Panc1 (cell line): ENCODE measurements at regions not wholly inside any gene's neighbourhood (a gene's known extent, or its start where the extent isn't known, plus 50 kb on each side); places are given as distances from the start of the nearest gene placed in this dataset.

Experiments
- ATAC-seq: fragments of 200-7000 bp; cut with Tn5 transposase; 2 replicates; pipeline ENCODE4 v1.9.1; 2020; ENCODE audit warnings: mild to moderate bottlenecking, moderate library complexity
- BruUV-seq: library from RNA; stranded (reverse); fragments of 400-500 nt; replicated peaks from 2 replicates; lab custom pipeline; 2021; lab: Mats Ljungman, UMichigan
- CTCF ChIA-PET: fragments of 300-600 bp; sonication (Branson Sonifier 250); formaldehyde crosslinking; loops from one replicate; lab custom pipeline; 2022; ENCODE audit warnings: antibody characterized with exemption; lab: Charles Lee
- POLR2A ChIA-PET: fragments of 300-600 bp; sonication (Branson Sonifier 250); formaldehyde crosslinking; loops from one replicate; lab custom pipeline; 2022; ENCODE audit warnings: antibody characterized with exemption; lab: Charles Lee
- DNase-seq: peaks from one replicate; pipeline ENCODE4 v3.0.0-alpha.2; 2010; ENCODE audit warnings: low read depth, low spot score
- H3K27ac ChIP-seq: 2 replicates; pipeline ENCODE4 v1.5.1; 2011; ENCODE audit warnings: mild to moderate bottlenecking, low read length, inconsistent platforms
- H3K27me3 ChIP-seq: fragments of 200-500 bp; sonication (Bioruptor generic); 2 replicates; pipeline ENCODE4 v1.6.0; 2014; ENCODE audit warnings: low read length, inconsistent platforms; ENCODE audit not compliant: control insufficient read depth, insufficient read depth
- H3K36me3 ChIP-seq: fragments of 200-500 bp; sonication (Bioruptor generic); 2 replicates; pipeline ENCODE4 v1.5.1; 2014; ENCODE audit warnings: inconsistent platforms, mild to moderate bottlenecking, low read length, moderate library complexity; ENCODE audit not compliant: control insufficient read depth, insufficient read depth
- H3K4me1 ChIP-seq: 2 replicates; pipeline ENCODE4 v1.5.1; 2011; ENCODE audit warnings: inconsistent platforms, mild to moderate bottlenecking, low read length, moderate library complexity; ENCODE audit not compliant: control insufficient read depth, insufficient read depth
- H3K4me3 ChIP-seq, 2 experiments: 2 replicates each; pipeline ENCODE4 v1.5.1; 2011 to 2012; ENCODE audit warnings: low read depth in 2 of 2, low read length in 2 of 2, mild to moderate bottlenecking in 2 of 2, inconsistent platforms in 1 of 2, moderate library complexity in 1 of 2
- H3K9me3 ChIP-seq: fragments of 200-500 bp; sonication (Bioruptor generic); 2 replicates; pipeline ENCODE4 v1.5.1; 2014; ENCODE audit warnings: low read depth, mild to moderate bottlenecking, inconsistent platforms, low read length, moderate library complexity; ENCODE audit not compliant: control insufficient read depth, insufficient read depth
- POLR2AphosphoS5 ChIP-seq: IDR thresholded peaks from 2 replicates; pipeline ENCODE4 v1.6.1; 2012; ENCODE audit warnings: mild to moderate bottlenecking, low read depth, low read length, moderate library complexity
- SIN3A ChIP-seq: IDR thresholded peaks from 2 replicates; pipeline ENCODE4 v1.6.1; 2012; ENCODE audit warnings: low read depth, mild to moderate bottlenecking, low read length, moderate library complexity, borderline replicate concordance; ENCODE audit not compliant: insufficient read depth
- TCF7L2 ChIP-seq: IDR thresholded peaks from 2 replicates; pipeline ENCODE4 v1.6.1; 2011; ENCODE audit warnings: mild to moderate bottlenecking, low read depth, low read length, inconsistent platforms
- in situ Hi-C: cut with HindIII; loops from 2 replicates; pipeline ENCODE4 v1.10.0; 2016; ENCODE audit warnings: low sequenced_read_pairs, low pct_unique_long_range_greater_than_20kb
- intact Hi-C: fragments of 100-400 bp; cut with micrococcal nuclease; formaldehyde crosslinking; loops from one replicate; pipeline ENCODE4 v1.10.0; 2022; ENCODE audit not compliant: unreplicated experiment
- TF ChIP-seq, protein P1 (sequence below), 2 experiments: IDR thresholded peaks; 2 replicates each; pipeline ENCODE4 v1.6.1; 2011 to 2012; ENCODE audit warnings: low read depth in 2 of 2, control low read depth in 1 of 2, low read length in 1 of 2, mild to moderate bottlenecking in 1 of 2, moderate library complexity in 1 of 2; ENCODE audit not compliant: insufficient read depth in 1 of 2
- TF ChIP-seq, protein P2 (sequence below): fragments of 450-650 bp; IDR thresholded peaks from 2 replicates; pipeline ENCODE4 v1.5.1; 2017; ENCODE audit warnings: mild to moderate bottlenecking

DNA sequence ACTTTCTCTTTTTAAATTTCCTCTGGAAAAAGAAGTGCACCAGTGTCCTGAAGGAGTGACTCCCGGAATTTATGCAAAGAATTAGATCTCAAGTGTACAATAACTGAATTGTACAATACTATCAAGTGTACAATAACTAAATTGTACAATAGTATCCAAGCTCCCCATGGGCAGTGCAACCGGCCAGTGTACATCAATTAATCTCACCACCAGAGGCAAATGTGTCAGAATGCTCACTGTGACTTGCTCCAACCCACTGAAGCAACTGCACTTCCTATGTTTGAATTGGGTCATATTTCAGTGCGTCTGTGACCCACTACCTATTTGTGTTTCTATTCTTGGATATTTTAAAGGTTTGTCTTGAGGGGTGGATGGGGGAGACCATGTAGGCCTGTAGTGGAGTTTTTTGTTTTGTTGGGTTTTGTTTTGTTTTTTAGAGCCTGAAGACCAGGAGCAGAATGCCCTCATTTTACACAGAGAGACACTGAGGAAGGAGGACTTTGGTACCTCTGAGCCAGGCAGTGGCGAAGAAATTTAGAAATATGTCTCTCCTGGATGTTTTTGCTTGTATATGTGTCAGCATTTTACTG, 78.5 kb upstream of the CTTNBP2 start:
- Histone ChIP-seq H3K27ac (no peak overlapping the region), H3K9me3 (no peaks in the 10 kb centered on the region), H3K4me3 (no peak overlapping the region), H3K36me3 (no peaks in the 10 kb centered on the region), H3K4me1 (no peaks in the 10 kb centered on the region), H3K27me3 (no peaks in the 10 kb centered on the region)
- no peak for DNase-seq
- in situ Hi-C loops (no loop called here), intact Hi-C loops (no loop called here)
- ChIA-PET POLR2A (no interaction called here), CTCF (interaction anchor here (0.7 kb wide), 1 partner anchor 41 kb away, joined by 3 read pairs; no protein-coding TSS in a partner anchor)
- TF ChIP-seq, protein P1, sequence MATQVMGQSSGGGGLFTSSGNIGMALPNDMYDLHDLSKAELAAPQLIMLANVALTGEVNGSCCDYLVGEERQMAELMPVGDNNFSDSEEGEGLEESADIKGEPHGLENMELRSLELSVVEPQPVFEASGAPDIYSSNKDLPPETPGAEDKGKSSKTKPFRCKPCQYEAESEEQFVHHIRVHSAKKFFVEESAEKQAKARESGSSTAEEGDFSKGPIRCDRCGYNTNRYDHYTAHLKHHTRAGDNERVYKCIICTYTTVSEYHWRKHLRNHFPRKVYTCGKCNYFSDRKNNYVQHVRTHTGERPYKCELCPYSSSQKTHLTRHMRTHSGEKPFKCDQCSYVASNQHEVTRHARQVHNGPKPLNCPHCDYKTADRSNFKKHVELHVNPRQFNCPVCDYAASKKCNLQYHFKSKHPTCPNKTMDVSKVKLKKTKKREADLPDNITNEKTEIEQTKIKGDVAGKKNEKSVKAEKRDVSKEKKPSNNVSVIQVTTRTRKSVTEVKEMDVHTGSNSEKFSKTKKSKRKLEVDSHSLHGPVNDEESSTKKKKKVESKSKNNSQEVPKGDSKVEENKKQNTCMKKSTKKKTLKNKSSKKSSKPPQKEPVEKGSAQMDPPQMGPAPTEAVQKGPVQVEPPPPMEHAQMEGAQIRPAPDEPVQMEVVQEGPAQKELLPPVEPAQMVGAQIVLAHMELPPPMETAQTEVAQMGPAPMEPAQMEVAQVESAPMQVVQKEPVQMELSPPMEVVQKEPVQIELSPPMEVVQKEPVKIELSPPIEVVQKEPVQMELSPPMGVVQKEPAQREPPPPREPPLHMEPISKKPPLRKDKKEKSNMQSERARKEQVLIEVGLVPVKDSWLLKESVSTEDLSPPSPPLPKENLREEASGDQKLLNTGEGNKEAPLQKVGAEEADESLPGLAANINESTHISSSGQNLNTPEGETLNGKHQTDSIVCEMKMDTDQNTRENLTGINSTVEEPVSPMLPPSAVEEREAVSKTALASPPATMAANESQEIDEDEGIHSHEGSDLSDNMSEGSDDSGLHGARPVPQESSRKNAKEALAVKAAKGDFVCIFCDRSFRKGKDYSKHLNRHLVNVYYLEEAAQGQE (IDR thresholded peaks at IDR 0.05; ENCODE audit: insufficient read depth in 1 of 2, low read depth in 2 of 2, low read length in 1 of 2) = no peak
- TF ChIP-seq, protein P2, sequence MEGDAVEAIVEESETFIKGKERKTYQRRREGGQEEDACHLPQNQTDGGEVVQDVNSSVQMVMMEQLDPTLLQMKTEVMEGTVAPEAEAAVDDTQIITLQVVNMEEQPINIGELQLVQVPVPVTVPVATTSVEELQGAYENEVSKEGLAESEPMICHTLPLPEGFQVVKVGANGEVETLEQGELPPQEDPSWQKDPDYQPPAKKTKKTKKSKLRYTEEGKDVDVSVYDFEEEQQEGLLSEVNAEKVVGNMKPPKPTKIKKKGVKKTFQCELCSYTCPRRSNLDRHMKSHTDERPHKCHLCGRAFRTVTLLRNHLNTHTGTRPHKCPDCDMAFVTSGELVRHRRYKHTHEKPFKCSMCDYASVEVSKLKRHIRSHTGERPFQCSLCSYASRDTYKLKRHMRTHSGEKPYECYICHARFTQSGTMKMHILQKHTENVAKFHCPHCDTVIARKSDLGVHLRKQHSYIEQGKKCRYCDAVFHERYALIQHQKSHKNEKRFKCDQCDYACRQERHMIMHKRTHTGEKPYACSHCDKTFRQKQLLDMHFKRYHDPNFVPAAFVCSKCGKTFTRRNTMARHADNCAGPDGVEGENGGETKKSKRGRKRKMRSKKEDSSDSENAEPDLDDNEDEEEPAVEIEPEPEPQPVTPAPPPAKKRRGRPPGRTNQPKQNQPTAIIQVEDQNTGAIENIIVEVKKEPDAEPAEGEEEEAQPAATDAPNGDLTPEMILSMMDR = no peak
- no peak for TF ChIP-seq SIN3A
- TF ChIP-seq POLR2AphosphoS5 = no peak
- TF ChIP-seq TCF7L2 = no peak
- BruUV-seq = no TSS peak
- no peak for ATAC-seq

DNA sequence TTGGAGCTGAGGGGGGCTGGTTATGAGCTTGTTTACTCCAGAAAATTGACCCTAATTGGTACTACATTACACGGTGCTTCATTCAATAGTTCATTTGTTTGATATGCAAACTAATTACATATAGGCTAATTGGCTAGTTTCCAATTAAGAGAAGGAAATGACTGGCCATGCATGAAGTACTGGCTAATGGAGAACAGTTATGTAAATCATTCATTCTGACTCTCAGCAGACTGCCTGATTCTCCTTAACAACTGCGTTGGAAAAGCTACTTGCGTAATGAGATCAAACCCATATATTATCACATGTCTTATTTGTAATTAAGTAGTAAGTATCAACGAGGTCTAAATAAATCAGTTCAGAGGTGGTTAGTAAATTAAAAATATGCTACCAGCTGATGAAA, 81.8 kb upstream of the CTTNBP2 start:
- ATAC-seq = no peak
- no TSS peak for BruUV-seq

More for the DNA sequence above, 81.8 kb upstream of the CTTNBP2 start:
- Histone ChIP-seq H3K36me3 (no peaks in the 10 kb centered on the region), H3K27me3 (no peaks in the 10 kb centered on the region), H3K4me3 (no peak overlapping the region), H3K4me1 (no peaks in the 10 kb centered on the region), H3K9me3 (no peaks in the 10 kb centered on the region), H3K27ac (no peak overlapping the region)
- in situ Hi-C loops = no loop called here
- DNase-seq = no peak
- TF ChIP-seq SIN3A = no peak
- TF ChIP-seq TCF7L2 = no peak
- TF ChIP-seq, protein P1 (IDR thresholded peaks at IDR 0.05; ENCODE audit: insufficient read depth in 1 of 2, low read depth in 2 of 2, low read length in 1 of 2) = no peak
- TF ChIP-seq, protein P2 = no peak
- intact Hi-C loops = no loop called here
- CTCF ChIA-PET = no interaction called here
- POLR2A ChIA-PET = no interaction called here
